Right lung (tissue), 2 donors: ENCODE measurements at regions not wholly inside any gene's neighbourhood (a gene's known extent, or its start where the extent isn't known, plus 50 kb on each side); places are given as distances from the start of the nearest gene placed in this dataset.

Experiments
- DNase-seq, 2 donors: peaks; one replicate each; pipeline ENCODE4 v3.0.0-alpha.2; 2013

GRCh38 chr2:134169788-134170187, 84.1 kb upstream of the MGAT5 start:
- no peak for DNase-seq

GRCh38 chr2:134170294-134170693, 83.6 kb upstream of the MGAT5 start:
- DNase-seq, result no peak

- no peak for DNase-seq
Observed at GRCh38 chr2:134170700-134171099, 83.2 kb upstream of the MGAT5 start.

GRCh38 chr2:134173338-134174016, 80.4 kb upstream of the MGAT5 start:
- no peak for DNase-seq

GRCh38 chr2:134174711-134175110, 79.2 kb upstream of the MGAT5 start:
- DNase-seq, result no peak

GRCh38 chr2:134175834-134176233, 78.0 kb upstream of the MGAT5 start:
- no peak for DNase-seq

GRCh38 chr2:134177351-134177931, 76.4 kb upstream of the MGAT5 start:
- DNase-seq, result no peak

GRCh38 chr2:134178138-134178877, 75.6 kb upstream of the MGAT5 start:
- no peak for DNase-seq

GRCh38 chr2:134181219-134181618, 72.7 kb upstream of the MGAT5 start:
- DNase-seq, result no peak

- no peak for DNase-seq
Observed at GRCh38 chr2:134183679-134184078, 70.2 kb upstream of the MGAT5 start.

GRCh38 chr2:134185639-134186038, 68.2 kb upstream of the MGAT5 start:
- DNase-seq, result no peak

- no peak for DNase-seq
Observed at GRCh38 chr2:134189009-134189720, 64.7 kb upstream of the MGAT5 start.

- DNase-seq, result no peak
Observed at GRCh38 chr2:134190062-134190806, 63.6 kb upstream of the MGAT5 start.

- no peak for DNase-seq
Observed at GRCh38 chr2:134190807-134191203, 63.1 kb upstream of the MGAT5 start.

GRCh38 chr2:134191835-134192234, 62.0 kb upstream of the MGAT5 start:
- no peak for DNase-seq

GRCh38 chr2:134193006-134193405, 60.9 kb upstream of the MGAT5 start:
- DNase-seq, result no peak

GRCh38 chr2:134194519-134194918, 59.4 kb upstream of the MGAT5 start:
- no peak for DNase-seq

GRCh38 chr2:134195341-134195740, 58.5 kb upstream of the MGAT5 start:
- DNase-seq, result no peak

GRCh38 chr2:134197445-134197844, 56.4 kb upstream of the MGAT5 start:
- DNase-seq, result no peak

- no peak for DNase-seq
Observed at GRCh38 chr2:134198006-134198634, 55.8 kb upstream of the MGAT5 start.

- no peak for DNase-seq
Observed at GRCh38 chr2:134199123-134199522, 54.7 kb upstream of the MGAT5 start.
